NCI-H510A (cell line): ENCODE measurements at regions not wholly inside any gene's neighbourhood (a gene's known extent, or its start where the extent isn't known, plus 50 kb on each side); places are given as distances from the start of the nearest gene placed in this dataset.
A peak's percentile ranks its signal among the peaks of the same experiment; 100 is the strongest.
"Not testable (repeated sequence)": the region's sequence is repeated elsewhere in the genome, so short reads cannot be mapped to it uniquely, and the experiment has no call there.

Experiments
- DNase-seq: peaks from one replicate; lab custom pipeline; 2025; lab: John Stamatoyannopoulos, UW

GRCh38 chr2:129912066-129912820, 67.2 kb upstream of the RAB6C start:
- no peak for DNase-seq

DNA sequence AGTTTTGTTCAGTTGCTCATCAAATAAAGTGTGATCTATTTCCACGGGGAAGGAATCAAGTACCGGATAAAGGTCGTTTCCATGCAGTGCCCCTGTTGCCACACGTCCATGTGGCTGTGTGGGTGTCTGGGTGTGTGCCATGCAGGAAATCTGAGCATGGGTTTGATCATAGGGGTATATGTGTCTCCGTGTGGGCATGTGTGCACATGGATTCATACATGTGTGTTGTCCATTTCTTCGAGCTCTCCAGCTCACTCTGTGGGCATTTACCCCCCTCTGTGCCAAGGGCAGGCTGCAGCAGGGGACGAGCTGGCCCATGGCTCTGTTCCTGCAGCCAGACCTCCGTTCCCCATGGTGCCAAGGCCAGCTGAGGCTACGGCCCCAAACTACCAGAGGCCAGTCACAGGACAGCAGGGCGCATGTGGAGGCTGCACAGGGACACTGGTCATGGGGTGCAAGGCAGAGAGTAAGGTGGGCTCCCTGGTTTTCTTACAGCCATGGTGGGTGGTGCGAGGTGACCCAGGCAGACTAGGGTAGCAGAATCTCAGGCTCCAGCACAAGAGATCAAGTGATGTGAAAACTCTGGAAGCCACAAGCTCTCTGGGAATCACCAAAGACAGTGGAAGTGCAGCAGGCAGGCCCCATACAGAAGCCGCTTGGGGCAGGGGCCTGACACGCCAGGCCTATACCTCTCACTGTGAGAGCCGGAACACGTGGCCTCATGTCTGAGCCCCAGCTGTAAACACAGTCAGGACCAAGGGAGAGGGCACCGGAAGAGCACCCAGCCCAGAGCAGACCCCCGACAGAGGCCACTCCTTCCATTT, 66.4 kb upstream of the RAB6C start:
- DNase-seq = no peak

- no peak for DNase-seq
Measured at GRCh38 chr2:129913695-129914495, 65.6 kb upstream of the RAB6C start.

- DNase-seq = no peak
Measured at GRCh38 chr2:129914538-129915302, 64.7 kb upstream of the RAB6C start.

GRCh38 chr2:129915303-129915840, 64.1 kb upstream of the RAB6C start:
- DNase-seq = no peak

GRCh38 chr2:129918604-129919003, 60.9 kb upstream of the RAB6C start:
- DNase-seq = no peak

GRCh38 chr2:129922571-129923264, 56.7 kb upstream of the RAB6C start:
- peak; percentile 53 for DNase-seq

GRCh38 chr2:129923265-129924091, 56.0 kb upstream of the RAB6C start:
- DNase-seq = peak; percentile 47

- DNase-seq = not testable (repeated sequence)
Measured at GRCh38 chr2:129924115-129924514, 55.4 kb upstream of the RAB6C start.

- no peak for DNase-seq
Measured at GRCh38 chr2:129925381-129925780, 54.1 kb upstream of the RAB6C start.

DNA sequence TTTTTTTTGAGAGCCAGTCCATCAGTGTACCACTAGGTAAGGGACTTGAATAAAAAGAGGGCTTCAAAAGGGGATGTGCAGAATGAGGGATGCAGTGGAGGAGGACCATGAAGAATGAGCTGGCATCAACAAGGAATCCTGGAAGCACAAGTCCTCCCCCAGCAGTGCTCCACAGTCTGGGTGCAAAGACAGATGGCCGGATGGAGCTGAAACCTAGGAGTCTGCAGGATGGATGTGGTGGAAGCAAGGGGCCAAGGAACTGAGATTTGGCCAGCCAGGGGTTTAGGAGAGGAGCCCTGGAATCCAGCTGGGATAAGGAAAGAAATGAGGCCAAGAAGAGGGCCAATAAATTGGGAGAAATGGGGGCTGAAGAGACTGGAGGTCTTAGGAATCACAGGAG, 51.8 kb upstream of the RAB6C start:
- no peak for DNase-seq

DNA sequence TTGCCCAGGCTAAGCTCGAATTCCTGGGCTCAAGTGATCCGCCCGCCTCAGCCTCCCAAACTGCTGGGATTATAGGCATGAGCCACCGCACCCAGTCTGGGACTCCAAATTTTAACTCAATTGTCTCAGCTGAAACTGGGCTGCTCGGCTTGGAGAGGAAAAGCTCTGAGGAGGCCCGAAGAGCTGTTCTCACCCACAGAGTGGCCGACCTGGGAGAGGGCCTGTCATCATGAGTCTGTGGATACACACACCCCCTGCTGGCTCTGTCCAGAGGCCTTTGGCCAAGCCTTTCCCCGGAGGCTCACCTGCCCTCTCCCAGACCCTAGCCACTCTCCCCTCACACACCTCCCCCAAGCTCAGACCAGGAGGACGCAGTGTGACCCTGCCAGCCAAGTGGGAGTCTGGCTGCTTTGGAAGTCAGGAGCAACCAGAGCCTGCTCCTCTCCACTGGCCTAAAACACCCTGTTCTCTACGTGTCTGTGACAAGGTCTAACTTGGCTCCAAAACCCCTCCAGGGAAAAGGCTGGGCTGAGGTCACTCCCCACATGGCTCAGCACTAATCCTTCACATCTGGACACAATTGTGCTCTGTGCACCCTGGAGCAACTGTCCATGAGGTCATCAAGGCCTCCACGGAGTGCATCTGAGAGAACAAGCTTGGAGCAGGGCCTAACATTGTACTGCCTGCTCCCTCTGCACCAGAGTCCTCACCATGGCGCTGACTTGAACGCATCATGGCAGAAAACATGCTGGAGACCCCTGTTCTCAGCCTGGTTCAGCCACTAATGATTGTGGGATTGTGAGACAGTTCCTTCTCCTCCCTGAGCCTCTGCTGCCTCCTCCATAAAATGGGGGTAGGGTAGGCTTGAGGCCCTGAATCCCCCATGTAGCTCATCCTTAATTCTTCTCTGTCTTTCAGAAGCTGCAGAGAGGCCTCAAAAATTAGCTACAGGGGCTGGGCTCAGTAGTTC, 49.9 kb upstream of the RAB6C start:
- no peak for DNase-seq
